Naive thymus-derived CD4-positive, alpha-beta T cell (primary cell): ENCODE measurements at regions not wholly inside any gene's neighbourhood (a gene's known extent, or its start where the extent isn't known, plus 50 kb on each side); places are given as distances from the start of the nearest gene placed in this dataset.

ENCODE experiments used
- ATAC-seq: fragments of 150-1000 bp; cut with Tn5 transposase; 2 replicates; pipeline ENCODE4 v1.10.0; 2021; ENCODE audit warnings: mild to moderate bottlenecking, moderate library complexity
- CTCF ChIA-PET: fragments of 350-600 bp; sonication (Branson Sonifier 250); formaldehyde crosslinking; loops from one replicate; lab custom pipeline; 2021; ENCODE audit warnings: antibody characterized with exemption; lab: Charles Lee
- POLR2A ChIA-PET: fragments of 350-600 bp; sonication (Branson Sonifier 250); formaldehyde crosslinking; loops from one replicate; lab custom pipeline; 2021; ENCODE audit warnings: antibody characterized with exemption, inconsistent platforms; lab: Charles Lee
- DNase-seq, 9 donors: peaks; one replicate each; pipeline versions ENCODE4 v3.0.0 to v3.0.0-alpha.2; 2020 to 2022; ENCODE audit warnings: mixed read lengths in 1 of 9
- H3K27ac ChIP-seq: one replicate; pipeline ENCODE4 v1.7.0; 2013; ENCODE audit warnings: mild to moderate bottlenecking, low read depth, low read length, moderate library complexity
- H3K27me3 ChIP-seq, 2 donors: one replicate each; pipeline ENCODE4 v1.7.0; 2013; ENCODE audit warnings: low read length in 2 of 2, mild to moderate bottlenecking in 2 of 2, moderate library complexity in 2 of 2; ENCODE audit not compliant: control insufficient read depth in 2 of 2, insufficient read depth in 2 of 2
- H3K36me3 ChIP-seq, 3 experiments: 1 replicate in 2 of 3; 2 replicates in 1 of 3; pipeline ENCODE4 v1.7.0; 2013; ENCODE audit warnings: low read length in 3 of 3, mild to moderate bottlenecking in 3 of 3, moderate library complexity in 1 of 3; ENCODE audit not compliant: insufficient read depth in 3 of 3, control insufficient read depth in 2 of 3
- H3K4me1 ChIP-seq, 2 donors: one replicate each; pipeline ENCODE4 v1.7.0; 2013; ENCODE audit warnings: low read length in 2 of 2, mild to moderate bottlenecking in 2 of 2, moderate library complexity in 1 of 2; ENCODE audit not compliant: control insufficient read depth in 2 of 2, insufficient read depth in 2 of 2
- H3K4me3 ChIP-seq: 2 replicates; pipeline ENCODE4 v1.7.0; 2013; ENCODE audit warnings: mild to moderate bottlenecking, low read length
- H3K9me3 ChIP-seq, 3 experiments: 1 replicate in 2 of 3; 2 replicates in 1 of 3; pipeline ENCODE4 v1.7.0; 2013; ENCODE audit warnings: low read length in 3 of 3; ENCODE audit not compliant: control insufficient read depth in 2 of 3
- H3K27ac Mint-ChIP-seq, 9 donors: one replicate each; pipeline ENCODE4 v1.8.0; 2020 to 2022; ENCODE audit warnings: mixed read lengths in 9 of 9, mild to moderate bottlenecking in 8 of 9, moderate library complexity in 5 of 9, inconsistent platforms in 2 of 9
- H3K27me3 Mint-ChIP-seq, 5 donors: one replicate each; pipeline ENCODE4 v1.8.0; 2021 to 2022; ENCODE audit warnings: mixed read lengths in 5 of 5, mild to moderate bottlenecking in 1 of 5
- H3K36me3 Mint-ChIP-seq, 5 donors: one replicate each; pipeline ENCODE4 v1.8.0; 2020 to 2022; ENCODE audit warnings: mixed read lengths in 5 of 5, mild to moderate bottlenecking in 3 of 5, inconsistent platforms in 1 of 5
- H3K4me1 Mint-ChIP-seq, 7 donors: one replicate each; pipeline ENCODE4 v1.8.0; 2020 to 2022; ENCODE audit warnings: mixed read lengths in 7 of 7, mild to moderate bottlenecking in 3 of 7, inconsistent platforms in 1 of 7
- H3K4me3 Mint-ChIP-seq, 10 donors: one replicate each; pipeline ENCODE4 v1.8.0; 2020 to 2022; ENCODE audit warnings: mild to moderate bottlenecking in 10 of 10, mixed read lengths in 10 of 10, moderate library complexity in 6 of 10, inconsistent platforms in 2 of 10
- H3K9me3 Mint-ChIP-seq, 11 donors: one replicate each; pipeline ENCODE4 v1.8.0; 2020 to 2022; ENCODE audit warnings: mixed read lengths in 11 of 11, mild to moderate bottlenecking in 4 of 11, inconsistent platforms in 1 of 11, moderate library complexity in 1 of 11
- intact Hi-C, 2 donors: fragments of 100-400 bp; cut with micrococcal nuclease; formaldehyde crosslinking; loops; one replicate each; pipeline ENCODE4 v1.15.1; 2023

DNA sequence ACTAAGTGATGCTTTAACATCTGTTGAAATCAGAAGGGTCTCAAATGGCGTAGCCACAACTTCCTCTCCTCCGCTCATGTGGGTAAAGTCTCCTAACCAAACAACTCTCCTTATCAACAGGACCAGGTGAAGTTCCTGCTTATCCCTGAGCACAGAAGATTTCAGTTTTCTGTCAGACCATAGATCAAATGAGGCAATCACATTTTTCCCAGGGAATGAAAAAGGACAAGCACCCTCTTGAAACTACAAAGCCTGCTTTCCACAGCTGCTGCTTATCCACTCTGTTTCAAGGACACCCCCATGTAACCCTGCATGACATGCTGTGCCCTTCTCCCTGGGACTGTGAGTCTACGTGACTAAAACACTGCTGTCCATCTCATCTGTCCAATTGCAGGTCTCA is 788.3 kb upstream of the SLITRK5 start:
- H3K27ac Mint-ChIP-seq = no peak overlapping the region

DNA sequence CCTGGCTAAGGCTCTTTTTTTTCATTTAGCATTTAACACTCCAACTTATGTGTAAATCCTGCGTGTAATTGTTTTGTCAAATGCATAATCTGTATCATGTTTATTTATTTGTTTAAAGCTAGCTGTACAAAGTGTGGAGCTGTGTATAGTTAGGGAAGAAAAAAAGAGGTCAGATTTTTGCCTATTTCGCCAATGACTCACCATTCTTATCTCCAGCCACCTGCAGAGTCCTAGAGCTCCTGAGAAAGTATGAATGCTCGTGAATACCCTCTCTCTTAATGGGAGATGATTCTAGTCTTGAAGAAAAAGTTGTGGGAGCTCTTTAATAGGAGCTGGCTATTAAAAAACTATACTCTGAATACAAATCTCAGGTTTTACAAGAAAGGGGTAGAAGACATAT is 778.8 kb upstream of the SLITRK5 start:
- CTCF ChIA-PET = interaction anchor here (0.6 kb wide), 1 partner anchor 42 kb away, joined by 5 read pairs; no protein-coding TSS in a partner anchor
- Mint-ChIP-seq H3K27ac (no peak overlapping the region), H3K4me1 (no peaks in the 10 kb centered on the region), H3K4me3 (no peak overlapping the region), H3K36me3 (no peaks in the 10 kb centered on the region), H3K9me3 (peaks cover 0 to 13% (median 7%) of the 10 kb centered on the region in 11 donors), H3K27me3 (no peaks in the 10 kb centered on the region)
- no peak for DNase-seq
- H3K4me1 ChIP-seq = no peaks in the 10 kb centered on the region
- H3K4me3 ChIP-seq = no peak overlapping the region
- H3K36me3 ChIP-seq = no peaks in the 10 kb centered on the region
- no peak for ATAC-seq
- intact Hi-C loops = no loop called here
- POLR2A ChIA-PET = no interaction called here
- no peak overlapping the region for H3K27ac ChIP-seq
- H3K9me3 ChIP-seq = no peaks in the 10 kb centered on the region
- no peaks in the 10 kb centered on the region for H3K27me3 ChIP-seq

More for the DNA sequence above, 788.3 kb upstream of the SLITRK5 start:
- H3K4me1 Mint-ChIP-seq = peaks cover 0 to 4% (median 0%) of the 10 kb centered on the region in 7 donors
- no peaks in the 10 kb centered on the region for H3K4me1 ChIP-seq
- DNase-seq (no peak), ATAC-seq (no peak)
- no peaks in the 10 kb centered on the region for H3K27me3 ChIP-seq
- no peaks in the 10 kb centered on the region for H3K36me3 ChIP-seq
- H3K4me3 Mint-ChIP-seq = no peak overlapping the region
- no peak overlapping the region for H3K4me3 ChIP-seq
- ChIA-PET CTCF (no interaction called here), POLR2A (no interaction called here)
- H3K9me3 Mint-ChIP-seq = peaks cover 0 to 8% (median 4%) of the 10 kb centered on the region in 11 donors
- H3K9me3 ChIP-seq = no peaks in the 10 kb centered on the region
- no peak overlapping the region for H3K27ac ChIP-seq
- peaks cover 0 to 6% (median 0%) of the 10 kb centered on the region in 5 donors for H3K27me3 Mint-ChIP-seq
- intact Hi-C loops = no loop called here
- peaks cover 0 to 6% (median 0%) of the 10 kb centered on the region in 5 donors for H3K36me3 Mint-ChIP-seq

DNA sequence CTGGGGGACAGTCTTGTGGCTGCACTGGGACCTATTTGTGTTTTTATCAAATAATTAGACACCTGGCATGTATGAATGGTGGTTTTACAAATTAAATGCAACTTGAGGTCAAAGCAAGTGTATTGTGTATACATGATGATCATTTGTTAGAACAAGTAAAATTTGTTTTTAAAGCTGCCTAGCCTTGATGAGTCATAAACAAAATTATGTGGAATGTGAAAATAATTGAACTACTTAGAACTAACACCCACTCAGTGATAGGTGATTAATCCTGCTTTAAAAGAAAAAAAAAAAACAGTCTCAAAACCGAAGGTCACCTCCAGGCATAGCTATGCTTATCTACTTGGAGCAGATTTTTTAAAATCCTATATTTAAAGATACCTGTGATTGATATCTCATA is 770.3 kb upstream of the SLITRK5 start:
- Histone ChIP-seq H3K4me3 (no peak overlapping the region), H3K27ac (no peak overlapping the region), H3K36me3 (no peaks in the 10 kb centered on the region), H3K9me3 (no peaks in the 10 kb centered on the region), H3K4me1 (no peaks in the 10 kb centered on the region), H3K27me3 (no peaks in the 10 kb centered on the region)
- Mint-ChIP-seq H3K4me1 (no peaks in the 10 kb centered on the region), H3K27ac (no peak overlapping the region), H3K27me3 (no peaks in the 10 kb centered on the region), H3K9me3 (peaks cover 0 to 13% (median 5%) of the 10 kb centered on the region in 11 donors), H3K4me3 (no peak overlapping the region), H3K36me3 (no peaks in the 10 kb centered on the region)
- ChIA-PET POLR2A (no interaction called here), CTCF (no interaction called here)
- DNase-seq (no peak), ATAC-seq (no peak)
- intact Hi-C loops = no loop called here

GRCh38 chr13:86906127-86906874 is 764.9 kb upstream of the SLITRK5 start:
- CTCF ChIA-PET = no interaction called here
- Histone ChIP-seq H3K4me1 (no peaks in the 10 kb centered on the region), H3K4me3 (no peak overlapping the region), H3K27me3 (no peaks in the 10 kb centered on the region), H3K9me3 (no peaks in the 10 kb centered on the region), H3K36me3 (no peaks in the 10 kb centered on the region), H3K27ac (no peak overlapping the region)
- DNase-seq (no peak), ATAC-seq (no peak)
- Mint-ChIP-seq H3K27ac (no peak overlapping the region), H3K36me3 (no peaks in the 10 kb centered on the region), H3K4me3 (no peak overlapping the region), H3K9me3 (peaks cover 0 to 8% (median 0%) of the 10 kb centered on the region in 11 donors), H3K4me1 (no peaks in the 10 kb centered on the region), H3K27me3 (no peaks in the 10 kb centered on the region)
- intact Hi-C loops = no loop called here
- POLR2A ChIA-PET = no interaction called here

DNA sequence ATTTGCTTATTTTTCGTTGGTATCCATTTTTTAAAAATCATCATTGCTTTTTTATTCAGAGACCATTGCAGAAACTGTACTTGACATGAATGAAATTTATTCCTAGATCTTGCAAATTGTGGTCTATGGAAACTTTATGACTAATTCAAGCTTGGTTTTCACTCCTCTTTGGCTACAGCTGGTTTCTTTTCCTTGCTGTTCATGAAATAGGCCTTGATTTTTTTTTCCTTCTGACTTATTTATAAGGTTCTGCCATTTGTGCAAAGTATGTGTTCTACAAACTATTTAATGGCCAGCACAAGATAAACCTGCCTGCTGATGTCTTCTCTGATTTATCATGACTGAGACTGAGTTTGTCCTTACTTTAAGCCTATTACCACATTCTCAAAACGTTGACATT is 764.0 kb upstream of the SLITRK5 start:
- no peak for ATAC-seq
- no peak overlapping the region for H3K27ac ChIP-seq
- POLR2A ChIA-PET = no interaction called here

GRCh38 chr13:86909318-86909717 is 761.9 kb upstream of the SLITRK5 start:
- Histone ChIP-seq H3K4me3 (no peak overlapping the region), H3K36me3 (no peaks in the 10 kb centered on the region), H3K27me3 (no peaks in the 10 kb centered on the region), H3K27ac (no peak overlapping the region), H3K9me3 (no peaks in the 10 kb centered on the region), H3K4me1 (no peaks in the 10 kb centered on the region)
- peaks cover 0 to 3% (median 0%) of the 10 kb centered on the region in 5 donors for H3K36me3 Mint-ChIP-seq
- no peaks in the 10 kb centered on the region for H3K4me1 Mint-ChIP-seq
- no peaks in the 10 kb centered on the region for H3K27me3 Mint-ChIP-seq
- H3K27ac Mint-ChIP-seq = no peak overlapping the region
- DNase-seq = no peak
- H3K9me3 Mint-ChIP-seq = peaks cover 0 to 10% (median 1%) of the 10 kb centered on the region in 11 donors
- POLR2A ChIA-PET = no interaction called here
- CTCF ChIA-PET = no interaction called here
- no peak overlapping the region for H3K4me3 Mint-ChIP-seq
- intact Hi-C loops = no loop called here
- ATAC-seq = no peak

More for the DNA sequence above, 764.0 kb upstream of the SLITRK5 start:
- no peak for DNase-seq
- no peak overlapping the region for H3K4me3 Mint-ChIP-seq
- peaks cover 0 to 8% (median 0%) of the 10 kb centered on the region in 11 donors for H3K9me3 Mint-ChIP-seq
- H3K27ac Mint-ChIP-seq = no peak overlapping the region
- Histone ChIP-seq H3K9me3 (no peaks in the 10 kb centered on the region), H3K36me3 (no peaks in the 10 kb centered on the region), H3K4me1 (no peaks in the 10 kb centered on the region), H3K4me3 (no peak overlapping the region), H3K27me3 (no peaks in the 10 kb centered on the region)
- intact Hi-C loops = no loop called here
- CTCF ChIA-PET = no interaction called here
- no peaks in the 10 kb centered on the region for H3K36me3 Mint-ChIP-seq
- no peaks in the 10 kb centered on the region for H3K27me3 Mint-ChIP-seq
- H3K4me1 Mint-ChIP-seq = no peaks in the 10 kb centered on the region

DNA sequence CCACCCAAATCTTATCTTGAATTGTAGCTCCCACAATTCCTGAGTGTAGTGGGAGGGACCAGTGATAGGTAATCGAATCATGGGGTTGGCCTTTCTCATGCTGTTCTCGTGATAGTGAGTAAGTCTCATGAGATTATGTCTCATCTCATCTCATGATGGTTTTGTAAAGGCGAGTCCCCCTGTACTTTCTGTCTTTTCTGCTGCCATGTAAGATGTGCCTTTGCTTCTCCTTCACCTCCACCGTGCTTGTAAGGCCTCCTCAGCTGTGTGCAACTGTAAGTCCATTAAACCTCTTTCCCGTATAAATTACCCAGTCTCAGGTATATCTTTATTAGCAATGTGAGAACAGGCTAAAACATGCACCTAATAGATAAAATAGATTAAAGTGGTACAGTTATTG is 756.4 kb upstream of the SLITRK5 start:
- CTCF ChIA-PET = no interaction called here
- Histone ChIP-seq H3K4me1 (no peaks in the 10 kb centered on the region), H3K36me3 (no peaks in the 10 kb centered on the region), H3K9me3 (no peaks in the 10 kb centered on the region), H3K4me3 (no peak overlapping the region), H3K27ac (no peak overlapping the region), H3K27me3 (no peaks in the 10 kb centered on the region)
- DNase-seq (no peak), ATAC-seq (no peak)
- Mint-ChIP-seq H3K27me3 (no peaks in the 10 kb centered on the region), H3K27ac (no peak overlapping the region), H3K9me3 (peaks cover 0 to 19% (median 5%) of the 10 kb centered on the region in 11 donors), H3K4me1 (no peaks in the 10 kb centered on the region), H3K4me3 (no peak overlapping the region), H3K36me3 (peaks cover 0 to 3% (median 0%) of the 10 kb centered on the region in 5 donors)
- POLR2A ChIA-PET = no interaction called here
- intact Hi-C loops = no loop called here
